ENCODE measurements at regions not wholly inside any gene's neighbourhood (a gene's known extent, or its start where the extent isn't known, plus 50 kb on each side); places are given as distances from the start of the nearest gene placed in this dataset.

GRCh38 chr3:177931346-177931745 is 604.9 kb upstream of the KCNMB2 start:
- TF ChIP-seq, protein P1, sequence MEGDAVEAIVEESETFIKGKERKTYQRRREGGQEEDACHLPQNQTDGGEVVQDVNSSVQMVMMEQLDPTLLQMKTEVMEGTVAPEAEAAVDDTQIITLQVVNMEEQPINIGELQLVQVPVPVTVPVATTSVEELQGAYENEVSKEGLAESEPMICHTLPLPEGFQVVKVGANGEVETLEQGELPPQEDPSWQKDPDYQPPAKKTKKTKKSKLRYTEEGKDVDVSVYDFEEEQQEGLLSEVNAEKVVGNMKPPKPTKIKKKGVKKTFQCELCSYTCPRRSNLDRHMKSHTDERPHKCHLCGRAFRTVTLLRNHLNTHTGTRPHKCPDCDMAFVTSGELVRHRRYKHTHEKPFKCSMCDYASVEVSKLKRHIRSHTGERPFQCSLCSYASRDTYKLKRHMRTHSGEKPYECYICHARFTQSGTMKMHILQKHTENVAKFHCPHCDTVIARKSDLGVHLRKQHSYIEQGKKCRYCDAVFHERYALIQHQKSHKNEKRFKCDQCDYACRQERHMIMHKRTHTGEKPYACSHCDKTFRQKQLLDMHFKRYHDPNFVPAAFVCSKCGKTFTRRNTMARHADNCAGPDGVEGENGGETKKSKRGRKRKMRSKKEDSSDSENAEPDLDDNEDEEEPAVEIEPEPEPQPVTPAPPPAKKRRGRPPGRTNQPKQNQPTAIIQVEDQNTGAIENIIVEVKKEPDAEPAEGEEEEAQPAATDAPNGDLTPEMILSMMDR (IDR thresholded peaks at IDR 0.05): no peak
- no peak for TF ChIP-seq POLR2A (IDR thresholded peaks at IDR 0.05)
